Pulmonary artery endothelial cell (primary cell): ENCODE measurements at regions not wholly inside any gene's neighbourhood (a gene's known extent, or its start where the extent isn't known, plus 50 kb on each side); places are given as distances from the start of the nearest gene placed in this dataset.

ENCODE experiments used
- DNase-seq: peaks from one replicate; pipeline ENCODE4 v3.0.0-alpha.2; 2011; ENCODE audit warnings: low read depth, low spot score

DNA sequence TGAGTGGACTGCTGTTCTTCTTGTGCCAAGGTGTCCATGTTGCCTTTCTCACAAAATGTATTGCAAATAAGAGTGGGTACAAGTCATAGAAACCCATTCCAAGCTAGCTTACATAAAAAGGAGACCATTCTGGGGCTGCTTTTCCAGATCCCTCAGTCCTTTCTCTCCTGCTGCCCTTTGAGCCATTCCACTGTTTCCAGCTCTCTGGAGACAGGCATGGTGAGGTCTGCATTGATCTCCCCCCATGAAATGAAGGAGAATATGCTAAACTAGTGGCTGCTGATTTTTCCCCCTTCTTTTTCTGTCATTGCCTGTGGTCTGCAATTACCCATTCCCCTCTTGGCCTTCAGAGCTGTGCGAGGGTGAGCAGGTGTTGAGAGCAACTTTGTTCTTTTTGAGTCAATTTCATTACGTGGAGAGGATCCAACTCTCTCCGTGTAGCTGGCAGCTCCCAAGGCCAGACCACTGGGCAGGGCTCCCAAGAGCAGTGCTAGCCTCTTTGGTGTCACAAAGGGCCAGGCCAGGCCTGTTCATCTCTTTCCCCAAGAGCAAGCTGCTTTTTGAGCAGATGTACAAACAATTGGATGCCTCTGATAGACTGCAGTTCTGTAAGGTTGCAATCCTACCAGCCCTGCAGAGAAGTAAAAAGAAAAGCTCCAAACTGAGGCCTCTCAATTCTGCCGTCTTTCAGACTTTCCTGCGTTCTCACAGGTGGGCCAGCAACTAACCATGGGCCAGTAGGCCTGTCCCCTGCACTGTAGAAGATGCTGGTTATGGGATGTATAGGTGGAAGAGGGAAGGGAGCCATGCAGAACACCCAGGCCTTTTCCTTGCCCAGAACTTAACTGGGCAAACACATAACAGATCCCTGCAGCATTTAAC lies 96.1 kb upstream of the ARMC2 start:
- DNase-seq, result no peak

DNA sequence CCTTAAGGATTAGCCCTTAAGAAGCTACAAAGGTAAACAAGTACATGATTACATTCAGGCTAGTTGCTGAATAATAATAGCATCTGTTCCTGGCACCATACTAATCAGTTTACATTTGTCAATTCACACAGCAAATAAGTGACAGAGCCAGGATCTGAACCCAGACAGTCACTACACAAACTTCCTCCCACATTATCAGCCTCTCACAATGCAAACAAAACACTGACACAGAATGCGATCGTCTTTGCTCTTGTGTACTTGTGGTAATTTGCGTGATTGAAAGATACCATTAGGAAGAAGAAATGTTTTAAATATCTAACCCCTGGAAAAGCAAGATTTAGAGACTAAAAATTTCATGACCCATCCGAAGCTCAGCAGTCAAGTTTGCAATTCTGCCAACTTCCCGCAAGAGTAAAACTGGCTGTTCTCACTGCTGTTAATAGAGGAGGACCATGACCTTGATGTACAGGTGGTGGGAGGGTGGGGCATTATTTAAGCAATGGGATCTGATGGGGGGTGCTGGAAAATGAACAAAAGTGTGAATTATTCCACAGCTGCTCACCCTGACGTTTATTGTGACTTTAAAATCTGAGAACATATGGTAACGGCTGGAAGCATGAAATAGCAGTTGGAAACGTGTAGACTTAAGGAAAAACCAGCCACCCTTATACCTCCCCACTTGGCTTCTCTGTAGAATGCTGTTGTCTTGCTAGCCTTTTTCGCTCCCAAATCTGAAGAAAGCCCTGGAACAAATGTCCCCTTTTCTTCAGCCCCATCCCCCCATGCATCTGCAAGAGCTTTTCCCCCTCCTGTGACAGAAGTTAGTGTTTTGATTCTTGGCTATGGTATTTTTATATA lies 95.3 kb upstream of the ARMC2 start:
- DNase-seq, result no peak

DNA sequence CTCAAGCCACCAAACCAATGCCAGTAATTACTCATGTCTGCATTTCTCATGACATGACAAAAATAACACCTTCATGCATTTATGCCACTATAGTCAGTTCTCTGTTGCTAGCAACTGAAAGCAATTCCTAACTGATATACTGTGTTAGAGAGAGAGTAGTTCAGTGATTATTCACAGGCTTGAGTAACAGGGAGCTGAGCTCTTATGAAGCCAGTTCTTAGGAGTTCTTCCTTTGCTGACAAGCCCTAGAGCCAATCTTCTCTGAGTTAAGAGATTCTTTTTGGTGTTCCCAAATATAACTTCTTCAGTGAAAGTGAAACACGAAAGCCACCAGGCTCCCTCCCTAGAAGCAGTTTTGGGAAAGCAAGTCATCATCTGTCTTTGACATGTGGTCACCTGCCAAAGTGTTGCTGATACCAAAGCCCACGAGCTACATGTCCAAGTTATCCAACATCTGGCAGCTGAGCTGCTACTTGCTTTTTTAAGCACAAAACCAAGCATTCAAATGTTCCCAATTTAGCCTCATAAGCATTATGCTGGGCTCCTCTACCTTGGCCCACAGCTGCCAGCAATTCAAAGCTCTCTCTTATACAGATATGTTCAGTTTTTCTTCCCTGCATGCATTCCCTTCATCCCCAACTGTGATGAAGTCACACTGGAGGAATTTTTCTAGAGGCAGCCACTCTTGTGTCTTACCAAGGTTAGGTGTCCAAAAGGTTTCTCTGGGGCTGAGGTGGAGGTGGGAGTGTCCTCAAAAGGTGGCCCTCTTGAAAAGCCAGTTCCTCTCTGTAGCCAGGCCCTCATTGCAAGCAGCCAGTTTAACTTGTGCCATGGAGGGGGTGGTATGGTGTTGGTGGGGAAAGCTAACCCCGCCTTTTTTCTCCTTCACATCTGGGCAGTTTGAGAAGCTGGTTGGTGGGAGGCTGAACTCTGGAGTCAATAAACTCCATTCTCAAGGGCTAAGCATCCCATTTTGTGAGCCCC lies 92.7 kb upstream of the ARMC2 start:
- no peak for DNase-seq

DNA sequence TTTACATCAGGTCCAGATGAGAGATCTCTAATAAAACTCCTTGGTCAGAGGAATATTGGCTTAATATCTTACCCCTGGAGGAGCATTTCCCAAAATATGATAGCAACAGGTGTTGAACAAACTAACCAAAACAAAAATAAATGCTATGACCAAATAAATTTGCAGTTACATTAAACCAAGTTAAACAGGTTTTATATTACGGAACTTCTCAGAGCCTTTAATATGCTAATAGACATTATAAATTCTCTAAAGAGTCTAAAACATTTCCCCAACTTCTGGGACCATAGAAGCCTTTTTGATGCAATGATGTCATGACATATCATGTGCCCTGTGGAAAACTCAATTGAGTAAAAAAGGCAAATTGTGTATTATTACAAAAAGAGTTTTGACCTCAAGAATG lies 90.9 kb upstream of the ARMC2 start:
- no peak for DNase-seq

DNA sequence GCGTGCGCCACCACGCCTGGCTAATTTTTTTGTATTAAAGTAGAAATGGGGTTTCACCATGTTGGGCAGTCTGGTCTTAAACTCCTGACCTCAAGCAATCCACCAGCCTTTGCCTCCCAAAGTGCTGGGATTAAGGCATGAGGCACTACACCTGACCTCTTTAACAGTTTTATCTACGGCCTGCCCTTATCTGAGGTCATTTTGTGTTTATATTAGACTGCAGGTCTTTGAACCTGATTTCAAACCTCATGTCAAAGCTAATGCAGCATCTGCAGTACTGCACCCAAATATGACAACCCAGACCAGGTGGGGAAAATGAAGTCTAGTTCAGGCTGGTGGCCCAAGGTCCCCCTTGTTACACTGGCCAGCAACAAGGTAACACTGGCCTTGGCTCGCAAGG lies 89.3 kb upstream of the ARMC2 start:
- DNase-seq, result no peak

DNA sequence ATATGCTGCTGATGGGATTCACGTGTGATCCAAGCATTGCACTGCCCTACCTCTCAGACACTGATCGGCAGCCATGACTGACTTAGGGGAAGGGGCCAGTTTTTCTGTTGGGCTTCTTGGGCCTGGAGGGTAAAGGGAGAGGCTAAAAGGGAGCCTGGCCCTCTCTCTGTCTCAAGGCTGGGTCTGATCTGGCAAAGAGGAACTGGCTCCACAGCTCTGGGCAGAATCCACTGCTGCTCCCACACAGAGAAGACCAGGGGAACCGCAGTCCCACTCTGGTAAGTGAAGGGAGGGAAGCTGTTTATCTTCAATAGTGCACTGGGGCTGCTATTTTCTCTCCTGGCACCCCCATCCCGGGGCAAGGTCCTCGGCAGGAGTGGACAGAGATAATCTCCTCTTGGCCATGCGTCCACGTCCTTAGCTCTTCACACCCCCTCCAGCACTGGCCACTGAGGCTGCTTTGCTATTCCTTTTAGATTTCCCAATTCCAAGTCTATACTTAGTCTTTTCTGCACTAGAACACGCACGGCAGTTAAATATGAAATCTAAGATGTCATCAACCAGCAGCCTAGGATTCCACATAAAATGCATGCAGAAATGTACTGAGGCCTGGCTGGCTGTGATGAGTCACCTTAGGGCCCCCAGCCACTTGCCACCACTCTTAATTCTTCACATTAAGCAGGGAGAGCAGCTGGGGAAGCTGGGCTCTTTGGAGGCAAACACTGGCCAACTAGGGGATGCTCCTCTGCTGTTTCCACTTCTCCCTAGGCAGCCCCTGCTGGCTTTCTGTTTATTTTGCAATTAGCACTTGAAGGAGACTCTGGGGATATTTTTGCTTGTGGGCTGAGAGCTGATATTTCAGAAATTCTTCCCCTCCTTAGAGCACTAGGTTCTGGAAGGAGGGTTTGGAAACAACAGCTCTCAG lies 87.8 kb upstream of the ARMC2 start:
- no peak for DNase-seq

DNA sequence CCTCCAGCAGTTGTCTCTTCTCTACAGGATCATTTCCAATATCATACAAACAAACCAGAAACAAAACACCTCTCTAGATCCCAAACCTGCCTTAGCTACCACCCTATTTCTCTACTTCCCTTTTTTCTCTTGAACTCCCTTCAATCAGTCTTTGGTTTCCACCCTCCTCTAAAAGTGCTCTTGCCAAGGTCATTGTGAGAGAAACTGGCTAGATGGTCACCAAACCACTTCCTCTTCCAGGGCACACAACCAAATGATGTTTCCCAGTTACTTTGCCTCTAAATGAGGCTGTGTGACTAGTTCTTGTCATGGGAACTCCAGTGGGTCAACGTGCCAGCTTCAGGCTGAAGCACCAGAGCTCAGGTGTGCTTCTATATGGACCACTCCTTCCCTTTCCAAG lies 85.8 kb upstream of the ARMC2 start:
- DNase-seq, result no peak

DNA sequence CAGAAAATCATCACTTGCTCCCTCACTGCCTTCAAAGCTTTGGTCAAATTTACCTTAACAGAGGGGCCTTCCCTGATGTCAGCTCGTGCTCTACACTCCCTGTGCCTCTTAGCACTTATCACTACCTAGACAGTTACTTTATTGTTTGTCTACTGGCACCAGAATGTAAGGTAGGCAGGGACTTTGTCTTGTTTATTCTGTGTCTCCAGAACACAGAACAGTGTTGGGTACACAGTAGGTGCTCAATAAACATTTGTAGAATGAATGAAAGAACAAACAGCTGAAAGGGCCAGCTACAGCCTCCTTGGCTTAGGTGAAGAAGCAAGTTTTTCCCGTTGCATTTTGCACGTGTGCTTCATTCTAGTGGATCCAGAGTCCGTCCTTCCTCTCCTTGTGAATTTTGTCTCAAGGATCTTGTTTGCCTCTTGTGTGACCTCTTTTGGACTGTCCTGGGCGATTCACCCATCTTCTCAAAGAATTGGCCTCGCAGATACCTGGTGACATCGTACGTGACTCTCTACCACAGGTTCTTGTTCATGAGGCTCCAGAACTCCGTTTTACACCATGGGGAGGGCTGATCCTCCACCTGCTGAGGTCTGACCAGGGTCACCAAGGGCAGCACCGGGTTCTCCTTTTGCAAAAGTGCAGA lies 84.2 kb upstream of the ARMC2 start:
- DNase-seq, result no peak

DNA sequence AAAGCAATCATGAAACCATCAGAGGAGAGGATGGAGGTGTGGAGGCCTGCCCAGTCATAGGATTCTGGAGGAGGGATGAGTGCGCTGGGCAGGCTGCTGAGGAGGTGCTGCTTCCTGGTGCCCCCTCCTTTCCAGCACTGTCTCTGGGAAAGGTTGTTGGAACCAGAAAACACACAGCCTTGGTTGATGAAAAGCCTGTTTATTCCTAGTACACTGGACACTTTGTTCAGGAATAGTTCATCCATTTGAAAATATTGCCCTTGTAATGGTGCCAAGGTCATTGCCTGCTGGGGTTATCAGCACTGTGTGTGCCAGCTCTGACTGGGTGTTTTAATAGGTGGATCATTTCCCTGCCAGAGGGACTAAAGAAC lies 83.7 kb upstream of the ARMC2 start:
- DNase-seq, result no peak

DNA sequence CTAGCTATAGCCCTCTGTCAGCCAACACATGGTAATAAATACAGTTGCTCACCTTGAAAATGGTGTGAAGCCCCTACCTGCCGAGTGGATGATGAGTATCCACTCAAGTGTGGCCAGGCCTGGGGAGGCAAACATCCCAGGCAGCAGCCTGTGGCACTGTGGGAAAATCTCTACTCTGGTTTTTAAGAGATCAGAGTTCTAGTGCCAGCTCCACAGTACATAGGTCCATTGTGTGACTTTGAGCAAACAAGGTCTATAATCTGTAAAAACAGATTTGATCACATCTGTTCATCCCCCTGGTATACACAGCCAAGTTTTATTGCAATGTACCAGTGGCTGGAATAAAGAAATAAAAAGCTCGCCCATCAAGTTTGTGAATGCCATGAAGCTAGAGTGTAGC lies 82.7 kb upstream of the ARMC2 start:
- DNase-seq, result no peak

DNA sequence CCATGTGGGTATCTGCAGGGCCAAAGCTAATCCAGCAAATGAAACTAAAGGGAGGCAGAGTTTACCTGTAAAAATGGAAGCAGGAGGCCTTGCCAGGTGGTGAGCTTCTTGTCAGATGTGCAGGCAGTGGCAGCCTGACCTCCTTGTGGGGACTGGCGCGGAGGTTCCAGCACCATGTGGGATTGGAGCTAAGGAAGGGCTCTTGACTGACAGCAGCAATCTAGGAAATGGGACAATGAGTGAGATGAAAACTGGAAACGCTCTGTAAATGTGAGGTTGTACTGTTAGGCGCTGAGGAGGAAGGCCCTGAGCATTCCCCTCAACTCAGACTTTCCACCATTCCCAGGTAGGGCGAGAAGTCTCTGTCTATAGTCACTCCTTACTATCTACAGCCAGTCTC lies 81.8 kb upstream of the ARMC2 start:
- no peak for DNase-seq

DNA sequence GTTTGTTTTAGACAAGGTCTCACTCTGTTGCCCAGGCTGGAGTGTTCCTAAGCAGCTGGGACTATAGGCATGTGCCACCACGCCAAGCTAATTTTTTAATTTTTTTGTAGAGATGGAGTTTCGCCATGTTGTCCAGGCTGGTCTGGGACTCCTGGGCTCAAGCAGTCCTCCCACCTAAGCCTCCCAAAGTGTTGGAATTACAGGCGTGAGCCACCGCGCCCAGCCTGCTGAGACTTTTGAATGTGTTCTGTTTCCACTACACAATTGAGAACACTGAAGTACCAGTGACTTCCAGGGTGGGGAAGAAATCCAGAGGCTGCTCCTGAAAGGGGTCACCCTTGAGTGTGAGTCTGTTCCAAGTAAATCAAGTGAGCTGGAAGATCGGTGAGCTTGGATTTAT lies 81.3 kb upstream of the ARMC2 start:
- DNase-seq, result no peak

DNA sequence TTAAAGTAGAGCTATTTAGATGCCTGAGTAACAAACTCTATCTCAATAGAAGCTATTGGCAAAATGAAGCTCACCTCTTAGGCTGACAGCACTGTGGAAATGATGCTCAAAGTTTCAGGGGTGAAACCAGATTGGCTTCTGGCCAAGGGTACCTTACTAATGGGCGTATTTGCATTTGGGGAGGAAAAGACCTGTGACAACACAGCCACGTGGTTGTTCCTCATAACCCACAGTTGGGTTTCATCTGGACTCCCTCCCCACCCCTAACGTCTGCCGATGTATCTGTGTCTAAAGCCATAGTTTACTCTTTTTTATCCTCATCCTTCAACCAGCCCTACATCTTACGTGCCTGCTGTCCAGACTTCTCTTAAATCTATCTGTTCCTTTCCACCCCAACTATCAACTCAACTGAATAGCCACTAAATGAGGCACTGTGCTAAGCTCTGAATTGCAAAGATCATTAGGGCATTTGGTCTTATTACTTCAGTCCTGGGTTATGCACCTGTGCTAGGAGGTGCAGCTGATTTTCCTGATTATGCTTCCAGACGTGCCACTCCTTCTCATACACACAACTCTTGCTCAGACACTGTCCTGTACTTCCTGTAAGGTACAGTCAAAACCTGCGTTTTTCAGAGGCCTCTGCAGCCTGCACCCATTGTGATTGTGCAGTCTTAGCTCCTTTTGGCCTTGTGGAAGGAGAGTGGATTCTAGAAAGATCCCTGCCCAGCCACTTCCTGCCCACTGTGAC lies 80.6 kb upstream of the ARMC2 start:
- no peak for DNase-seq

DNA sequence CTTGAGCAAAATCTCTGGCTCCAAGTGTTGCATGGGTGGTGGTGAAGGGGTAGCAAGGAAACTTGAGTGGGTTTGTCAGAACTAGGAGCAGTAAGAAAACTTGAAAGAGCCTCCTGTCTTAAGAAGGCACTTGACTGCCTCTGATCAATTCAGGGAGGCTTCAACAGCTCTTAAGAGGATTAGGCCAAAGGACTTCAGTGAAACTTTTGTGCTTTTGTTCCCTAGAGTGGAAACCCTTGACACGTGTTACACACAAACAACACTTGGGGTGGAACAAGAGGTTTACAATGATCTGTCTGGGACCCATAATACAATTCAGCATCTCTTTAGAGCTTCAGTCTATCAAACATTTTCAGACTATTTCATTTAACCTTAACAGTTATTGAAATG lies 80.1 kb upstream of the ARMC2 start:
- DNase-seq, result no peak

DNA sequence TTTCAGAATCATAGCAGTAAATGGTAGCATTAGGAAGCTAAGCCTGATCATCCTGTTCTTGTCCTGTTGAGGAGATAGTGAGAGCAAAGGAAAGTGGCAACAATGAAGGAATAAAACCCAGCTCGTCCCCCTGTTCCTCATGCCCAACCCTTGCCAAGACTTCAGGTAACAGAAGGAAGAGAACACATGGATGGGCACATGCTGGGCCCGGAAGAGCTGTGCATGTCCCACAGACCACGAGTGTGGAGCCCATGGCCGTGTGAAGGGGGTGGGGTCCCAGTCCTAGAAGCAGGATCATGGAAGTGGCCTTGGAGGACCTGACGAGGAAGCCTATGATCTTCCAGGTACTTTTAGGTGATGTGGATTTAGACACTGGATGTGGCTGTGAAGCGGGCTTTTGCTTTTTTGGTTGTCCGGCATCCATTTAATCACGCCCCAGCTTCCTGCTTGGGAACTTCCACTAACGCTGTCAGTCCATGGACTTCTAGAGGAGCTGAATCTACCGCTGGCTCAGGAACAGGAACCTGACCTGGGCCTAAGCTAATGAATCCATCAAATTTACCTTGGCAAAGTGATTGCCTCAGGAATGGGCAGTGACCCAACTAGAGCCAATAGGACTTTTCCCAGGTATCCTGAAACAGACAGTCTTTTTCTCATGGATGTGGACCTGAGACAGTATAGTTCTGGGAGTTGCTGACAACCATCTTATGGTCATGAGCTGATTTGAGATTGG lies 79.3 kb upstream of the ARMC2 start:
- DNase-seq, result no peak

DNA sequence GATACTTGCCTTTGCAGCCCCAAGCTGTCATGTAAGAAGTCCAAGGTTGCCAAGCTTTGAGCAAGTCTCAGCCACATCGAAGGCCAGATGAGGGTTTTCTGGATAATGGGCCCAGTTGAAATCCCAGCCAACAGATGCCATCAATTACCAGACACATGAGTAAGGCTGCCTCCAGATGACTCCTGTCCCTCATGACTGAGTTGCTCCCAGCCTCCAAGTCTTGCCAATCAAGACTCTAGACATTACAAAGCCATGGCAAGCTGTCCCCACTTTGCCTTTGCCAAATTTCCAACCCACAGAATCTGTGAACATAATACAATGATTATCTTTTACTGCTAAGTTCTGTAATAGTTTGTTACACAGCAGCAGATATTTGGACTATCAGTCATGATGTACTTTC lies 76.8 kb upstream of the ARMC2 start:
- no peak for DNase-seq

DNA sequence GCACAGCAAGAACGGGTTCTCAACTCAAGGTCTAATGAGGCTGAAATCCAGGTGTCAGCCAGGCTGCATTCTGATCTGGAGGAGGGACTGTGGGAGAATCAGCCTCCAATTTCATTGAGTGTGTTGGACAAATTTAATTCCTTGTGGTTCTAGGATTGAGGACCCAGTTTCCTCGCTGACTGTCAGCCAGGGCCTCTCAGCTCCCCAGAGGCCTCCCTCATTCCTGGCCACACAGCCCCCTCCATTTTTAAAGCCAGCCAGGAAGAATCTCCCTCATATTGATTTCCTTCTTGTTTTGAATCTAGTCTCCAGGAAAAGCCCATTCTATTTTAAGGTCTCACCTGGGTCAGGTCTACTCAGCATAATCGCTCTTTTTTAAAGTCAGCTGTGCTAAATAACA lies 73.7 kb upstream of the ARMC2 start:
- DNase-seq, result no peak

DNA sequence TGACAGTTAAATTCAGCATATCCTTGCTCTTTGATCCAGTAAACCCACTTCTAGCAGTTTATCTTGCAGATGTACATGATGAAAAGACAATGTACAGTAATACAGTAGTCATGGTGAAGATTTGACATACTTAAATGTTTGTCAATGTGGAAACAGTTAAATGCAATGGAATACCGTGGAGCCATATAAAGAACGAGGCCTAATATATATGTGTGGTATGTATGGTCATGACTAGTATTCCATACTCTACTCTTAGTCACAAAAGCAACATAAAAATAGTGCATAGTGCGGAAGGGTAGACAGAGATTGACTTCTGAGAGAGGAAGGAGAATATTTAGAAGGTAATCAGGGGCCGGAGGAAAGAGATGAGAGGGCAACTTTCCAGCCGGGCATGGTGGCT lies 70.7 kb upstream of the ARMC2 start:
- no peak for DNase-seq
